GM10266 (cell line): ENCODE measurements at regions not wholly inside any gene's neighbourhood (a gene's known extent, or its start where the extent isn't known, plus 50 kb on each side); places are given as distances from the start of the nearest gene placed in this dataset.
"Not testable (repeated sequence)": the region's sequence is repeated elsewhere in the genome, so short reads cannot be mapped to it uniquely, and the experiment has no call there.

Experiments
- DNase-seq: peaks from one replicate; pipeline ENCODE4 v3.0.0; 2012; ENCODE audit errors: extremely low spot score
- TF ChIP-seq, protein P1 (sequence below): IDR thresholded peaks from 2 replicates; pipeline ENCODE4 v1.5.1; 2012; ENCODE audit warnings: mild to moderate bottlenecking, low read depth; ENCODE audit not compliant: control insufficient read depth, insufficient read depth; ENCODE audit errors: missing control alignments

DNA sequence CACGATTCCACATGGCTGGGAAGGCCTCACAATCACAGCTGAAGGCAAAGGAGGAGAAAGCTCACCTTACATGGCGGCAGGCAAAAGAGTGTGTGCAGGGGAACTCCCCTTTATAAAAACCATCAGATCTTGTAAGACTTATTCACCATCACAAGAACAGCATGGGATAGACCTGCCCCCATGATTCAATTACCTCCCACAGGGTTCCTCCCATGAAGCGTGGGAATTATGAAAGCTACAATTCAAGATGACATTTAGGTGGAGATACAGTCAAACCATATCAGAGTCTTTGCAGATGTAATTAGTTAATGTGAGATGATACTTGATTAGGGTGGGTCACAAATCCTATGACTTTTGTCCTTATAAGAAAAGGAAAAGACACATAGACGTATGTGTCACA lies 688.9 kb downstream of the GBE1 start:
- no peak for DNase-seq
- TF ChIP-seq, protein P1, sequence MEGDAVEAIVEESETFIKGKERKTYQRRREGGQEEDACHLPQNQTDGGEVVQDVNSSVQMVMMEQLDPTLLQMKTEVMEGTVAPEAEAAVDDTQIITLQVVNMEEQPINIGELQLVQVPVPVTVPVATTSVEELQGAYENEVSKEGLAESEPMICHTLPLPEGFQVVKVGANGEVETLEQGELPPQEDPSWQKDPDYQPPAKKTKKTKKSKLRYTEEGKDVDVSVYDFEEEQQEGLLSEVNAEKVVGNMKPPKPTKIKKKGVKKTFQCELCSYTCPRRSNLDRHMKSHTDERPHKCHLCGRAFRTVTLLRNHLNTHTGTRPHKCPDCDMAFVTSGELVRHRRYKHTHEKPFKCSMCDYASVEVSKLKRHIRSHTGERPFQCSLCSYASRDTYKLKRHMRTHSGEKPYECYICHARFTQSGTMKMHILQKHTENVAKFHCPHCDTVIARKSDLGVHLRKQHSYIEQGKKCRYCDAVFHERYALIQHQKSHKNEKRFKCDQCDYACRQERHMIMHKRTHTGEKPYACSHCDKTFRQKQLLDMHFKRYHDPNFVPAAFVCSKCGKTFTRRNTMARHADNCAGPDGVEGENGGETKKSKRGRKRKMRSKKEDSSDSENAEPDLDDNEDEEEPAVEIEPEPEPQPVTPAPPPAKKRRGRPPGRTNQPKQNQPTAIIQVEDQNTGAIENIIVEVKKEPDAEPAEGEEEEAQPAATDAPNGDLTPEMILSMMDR, result no peak

DNA sequence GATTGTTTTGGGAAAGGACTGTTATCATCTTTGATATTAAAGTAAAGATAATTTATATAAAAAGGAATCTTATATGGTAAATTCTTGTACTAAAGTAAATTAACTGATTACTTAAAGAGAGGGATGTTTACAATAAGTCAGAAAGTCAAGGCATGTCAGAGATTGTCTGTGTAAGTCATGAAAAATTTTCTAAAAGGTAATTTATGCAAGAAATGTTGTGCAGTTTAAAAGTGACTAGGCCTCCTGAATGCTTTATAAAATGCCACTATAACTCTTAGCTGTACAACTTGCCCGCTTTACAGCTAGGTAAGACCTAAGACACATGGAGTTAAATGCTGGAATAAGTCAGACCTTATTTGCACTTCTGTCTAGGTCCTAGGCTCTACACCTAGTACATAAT lies 692.9 kb downstream of the GBE1 start:
- DNase-seq, result no peak
- TF ChIP-seq, protein P1, result no peak

DNA sequence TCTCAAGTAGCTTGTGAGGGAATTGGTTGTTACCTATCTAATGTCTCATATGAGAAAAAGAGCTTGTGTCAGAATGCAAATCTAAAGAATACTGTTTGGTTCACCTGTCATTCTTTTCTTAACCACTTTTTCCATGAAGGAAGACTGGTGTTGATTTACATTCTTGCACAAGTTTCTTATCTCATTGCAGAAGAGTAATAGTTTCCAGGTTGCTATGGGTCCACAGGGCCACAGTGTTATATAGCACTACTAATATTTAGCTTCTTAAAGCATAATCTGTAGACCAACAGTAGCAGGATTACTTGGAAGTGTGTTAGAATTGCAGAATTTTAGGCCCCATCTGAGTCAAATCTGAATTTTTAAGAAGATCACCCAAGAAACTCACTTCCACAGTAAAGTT lies 697.5 kb downstream of the GBE1 start:
- DNase-seq, result no peak
- TF ChIP-seq, protein P1, result no peak

DNA sequence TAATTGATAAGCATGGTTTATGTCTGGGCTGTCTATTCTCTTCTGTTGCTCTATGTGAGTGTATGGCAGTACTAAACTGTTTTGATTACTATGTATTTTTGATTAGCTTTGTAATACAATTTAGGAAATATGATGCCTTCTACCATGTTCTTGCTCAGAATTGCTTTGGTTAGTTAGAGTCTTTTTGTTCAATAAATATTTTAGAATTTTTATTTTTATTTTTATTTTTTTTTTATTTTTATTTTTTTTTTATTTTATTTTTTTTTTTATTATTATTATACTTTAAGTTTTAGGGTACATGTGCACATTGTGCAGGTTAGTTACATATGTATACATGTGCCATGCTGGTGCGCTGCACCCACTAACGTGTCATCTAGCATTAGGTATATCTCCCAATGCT lies 710.3 kb downstream of the GBE1 start:
- DNase-seq, result not testable (repeated sequence)

DNA sequence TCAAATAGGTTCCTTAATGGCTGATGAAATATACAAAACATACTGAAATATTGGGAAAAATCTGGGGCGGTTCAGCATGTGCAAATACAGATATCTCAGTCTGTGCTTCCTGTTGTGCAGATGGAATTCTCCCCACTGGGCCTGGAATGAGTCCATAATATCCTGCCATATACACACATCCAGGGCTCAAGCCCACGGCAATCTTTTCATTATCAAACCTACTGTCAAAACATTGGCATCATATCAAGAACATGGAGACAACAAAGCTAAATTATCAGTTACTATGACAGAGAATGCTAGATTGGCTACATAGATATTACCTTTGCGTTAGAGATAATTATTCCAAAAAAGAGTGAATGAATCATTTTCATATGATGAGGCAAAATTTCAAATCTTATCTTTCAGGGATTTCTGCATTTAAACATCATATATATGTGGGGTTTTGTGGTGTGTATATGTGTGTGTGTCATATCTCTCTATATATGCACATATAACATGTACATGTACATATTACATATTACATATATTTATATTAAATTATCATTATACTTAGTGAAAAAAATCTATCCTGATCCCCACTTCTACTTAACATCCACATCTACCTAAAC lies 713.3 kb downstream of the GBE1 start:
- TF ChIP-seq, protein P1, result no peak
- DNase-seq, result no peak

DNA sequence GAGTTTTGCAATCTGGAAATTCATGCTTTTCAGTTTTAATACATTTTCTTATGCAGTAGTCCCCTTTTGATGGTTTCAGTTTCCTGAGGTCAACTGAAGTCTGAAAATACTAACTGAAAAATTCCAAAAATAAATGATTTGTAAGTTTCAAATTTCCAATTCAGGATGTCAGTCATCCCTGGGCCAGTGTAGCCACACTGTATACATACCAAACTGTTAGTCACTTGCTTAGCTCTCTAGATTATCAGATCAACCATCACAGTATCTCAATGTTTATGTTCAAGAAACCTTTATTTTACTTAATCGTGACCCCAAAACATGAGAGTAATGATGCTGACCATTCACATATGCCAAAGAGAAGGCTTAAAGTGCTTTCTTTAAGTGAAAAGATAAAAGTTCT lies 715.5 kb downstream of the GBE1 start:
- DNase-seq, result no peak

DNA sequence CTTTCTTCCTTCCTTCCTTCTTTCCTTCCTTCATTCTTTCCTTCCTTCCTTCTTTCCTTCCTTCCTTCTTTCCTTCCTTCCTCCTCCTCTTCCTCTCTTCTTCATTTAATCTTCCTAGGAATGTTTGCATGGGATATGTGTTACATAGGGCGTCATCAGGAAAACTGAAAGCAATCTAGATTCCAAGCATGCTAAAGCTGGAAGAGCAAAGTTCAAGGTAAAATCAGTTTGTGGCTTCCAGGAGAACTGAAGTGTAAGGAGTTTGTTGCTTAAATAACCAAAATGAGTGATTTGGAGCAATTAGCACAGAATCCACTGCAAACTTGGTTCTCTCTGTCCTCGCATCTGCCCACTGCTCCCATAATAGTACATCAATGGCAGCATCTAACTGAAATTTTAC lies 716.2 kb downstream of the GBE1 start:
- TF ChIP-seq, protein P1, result no peak
- no peak for DNase-seq

More for the DNA sequence above, 715.5 kb downstream of the GBE1 start:
- TF ChIP-seq, protein P1, result no peak

DNA sequence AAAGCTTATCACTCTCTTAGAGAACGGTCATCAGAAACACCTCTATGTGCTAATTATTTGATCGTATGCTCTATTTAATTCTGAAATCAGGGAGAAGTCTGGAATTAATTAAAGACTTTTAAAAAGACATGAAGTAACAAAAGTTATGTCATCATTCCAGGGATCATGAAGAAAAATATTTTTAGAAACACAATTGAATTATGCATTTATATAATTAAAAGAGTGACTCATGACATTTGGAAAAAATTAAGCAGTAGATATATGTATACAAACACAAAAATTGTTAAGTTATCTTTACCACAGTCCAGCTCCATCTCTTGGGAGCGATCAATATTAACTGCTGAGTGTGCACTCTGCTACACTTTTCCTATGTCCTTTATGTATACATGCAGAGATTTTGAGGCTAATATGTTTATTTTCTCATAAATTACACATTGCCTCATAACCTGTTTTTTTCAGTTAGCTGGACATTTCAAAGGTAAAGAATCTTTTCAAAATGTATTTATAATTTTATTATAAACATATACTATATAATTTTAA lies 717.7 kb downstream of the GBE1 start:
- TF ChIP-seq, protein P1, result no peak
- DNase-seq, result no peak
